GM19397 (cell line): ENCODE measurements at regions not wholly inside any gene's neighbourhood (a gene's known extent, or its start where the extent isn't known, plus 50 kb on each side); places are given as distances from the start of the nearest gene placed in this dataset.
"Not testable (repeated sequence)": the region's sequence is repeated elsewhere in the genome, so short reads cannot be mapped to it uniquely, and the experiment has no call there.

Experiments
- ATAC-seq: cut with Tn5 transposase; IDR thresholded peaks from one replicate; pipeline ENCODE4 v1.9.1; 2021; ENCODE audit warnings: mild to moderate bottlenecking, moderate library complexity; ENCODE audit not compliant: unreplicated experiment

GRCh38 chr13:58876473-58876872 is 1244.9 kb downstream of the PCDH17 start:
- ATAC-seq, result no peak

DNA sequence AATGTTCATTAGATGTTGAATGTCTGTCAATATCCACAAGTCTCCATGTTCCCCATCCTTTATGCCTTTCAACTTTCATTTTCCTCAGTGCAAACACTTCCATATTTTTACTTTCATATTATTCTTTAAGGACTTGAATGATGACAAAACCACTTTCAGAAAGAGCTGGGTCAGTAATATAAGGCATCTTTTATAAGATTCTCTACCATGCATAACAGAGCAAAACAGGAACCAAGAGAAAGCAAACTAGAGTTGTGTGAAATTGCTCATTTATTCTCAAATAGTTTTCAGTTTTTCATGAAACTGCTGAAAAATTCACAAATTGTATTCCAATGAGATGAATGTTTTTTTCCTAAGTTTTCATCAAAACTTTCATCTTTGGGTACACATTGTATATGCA is 1247.6 kb downstream of the PCDH17 start:
- ATAC-seq, result no peak

- ATAC-seq, result no peak
Measured at GRCh38 chr13:58882516-58882915, 1251.0 kb downstream of the PCDH17 start.

- no peak for ATAC-seq
Measured at GRCh38 chr13:58883405-58883804, 1251.9 kb downstream of the PCDH17 start.

GRCh38 chr13:58884353-58885209 is 1253.0 kb downstream of the PCDH17 start:
- no peak for ATAC-seq

DNA sequence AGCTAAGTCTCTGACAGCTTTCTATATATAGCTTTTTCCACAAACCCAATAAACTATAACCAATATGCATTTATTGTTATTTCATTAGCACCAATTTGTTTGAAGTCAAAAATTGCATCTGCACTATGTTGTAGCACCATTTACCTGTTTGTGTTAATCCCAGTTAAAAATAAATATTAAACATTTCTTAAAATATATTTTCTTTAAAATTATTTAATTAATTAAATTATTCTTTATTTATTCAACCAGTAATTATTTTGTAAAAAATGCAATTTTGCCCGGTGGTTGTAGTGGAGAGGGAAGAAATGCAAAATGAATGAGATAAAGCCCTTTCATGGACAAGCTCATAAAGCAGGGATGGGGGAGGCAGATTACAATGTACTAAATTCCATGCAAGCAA is 1257.9 kb downstream of the PCDH17 start:
- no peak for ATAC-seq

DNA sequence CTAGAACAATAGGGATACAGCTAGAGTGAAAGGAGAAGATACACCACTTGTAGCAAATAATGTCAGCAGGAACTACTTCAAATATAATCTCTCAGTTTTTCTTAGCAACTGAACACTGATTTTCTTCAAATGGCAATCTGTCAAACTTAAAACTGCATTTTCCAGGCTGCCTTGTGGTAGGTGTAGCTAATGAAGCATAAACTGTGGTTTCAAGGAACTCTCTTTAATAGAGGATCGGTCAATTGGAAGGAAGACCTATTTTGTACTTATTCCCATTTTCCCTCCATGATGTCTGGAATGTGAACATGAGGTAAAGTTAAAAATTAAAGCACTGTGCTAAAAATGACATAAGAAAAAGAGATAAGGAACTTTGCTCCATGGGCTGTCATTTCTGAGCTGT is 1261.9 kb downstream of the PCDH17 start:
- no peak for ATAC-seq

DNA sequence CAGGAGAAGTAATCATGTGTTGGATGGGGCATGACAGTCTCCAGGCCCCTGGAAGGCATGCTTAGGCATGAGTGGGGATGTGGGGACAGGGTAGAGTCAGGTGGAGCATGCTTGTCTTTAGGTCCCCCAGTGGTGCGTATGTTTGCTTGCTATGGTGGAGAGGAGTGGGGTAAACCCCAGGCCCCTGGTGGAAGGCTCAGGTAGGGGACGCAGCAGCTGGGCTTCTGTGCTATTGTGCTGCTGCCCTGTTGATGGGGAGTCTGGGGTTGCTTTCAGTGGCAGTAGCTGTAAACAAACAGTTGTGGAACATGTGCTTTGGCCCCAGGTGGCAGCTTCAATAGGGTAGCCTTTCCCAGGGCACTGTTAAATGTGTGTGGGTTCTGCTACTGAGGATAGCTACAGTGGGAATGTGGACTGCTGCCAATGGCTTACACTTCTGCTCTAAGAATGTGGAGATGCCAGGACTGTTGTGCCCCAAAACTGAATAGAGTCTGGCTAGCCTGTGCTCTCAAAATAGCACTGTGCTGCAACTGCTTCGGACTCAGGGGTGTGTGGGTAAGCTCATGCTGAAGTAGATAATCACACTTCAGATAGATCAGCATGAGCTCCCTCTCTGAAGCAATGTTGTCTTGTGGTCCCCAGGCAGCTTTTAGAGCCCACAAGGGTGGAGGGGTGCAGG is 1257.3 kb downstream of the DIAPH3 start:
- no peak for ATAC-seq

- ATAC-seq, result no peak
Measured at GRCh38 chr13:58907347-58907746, 1256.4 kb downstream of the DIAPH3 start.

DNA sequence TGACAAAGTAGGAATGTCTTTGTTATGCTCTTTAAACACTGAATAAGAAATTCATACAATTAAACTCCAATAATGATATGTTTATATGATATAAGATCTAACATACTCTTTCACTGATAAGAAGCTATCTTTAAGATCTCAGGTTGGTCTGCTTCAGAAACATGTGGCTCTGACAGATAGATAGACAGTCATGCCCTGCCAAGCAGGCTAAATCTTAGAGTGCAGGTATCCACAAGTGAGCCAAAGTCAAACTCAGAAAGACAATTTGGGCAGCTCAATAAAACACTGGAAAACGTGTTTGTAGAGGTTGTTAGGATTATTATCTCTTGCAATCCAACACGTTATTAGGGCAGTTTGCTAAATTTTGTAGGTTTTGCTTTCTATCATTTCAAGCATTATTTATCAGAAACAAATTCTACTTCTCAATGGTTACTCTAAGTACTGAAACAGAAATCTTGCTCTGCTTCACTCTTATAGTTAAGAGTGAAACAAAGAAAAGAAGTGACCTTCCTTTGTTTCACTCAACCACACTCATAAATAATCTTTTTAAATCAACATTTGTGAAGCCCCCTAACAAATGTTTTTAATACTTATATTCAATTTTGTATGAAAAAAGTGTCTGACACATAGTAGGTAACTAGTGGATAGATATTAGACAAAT is 1255.6 kb downstream of the DIAPH3 start:
- no peak for ATAC-seq

DNA sequence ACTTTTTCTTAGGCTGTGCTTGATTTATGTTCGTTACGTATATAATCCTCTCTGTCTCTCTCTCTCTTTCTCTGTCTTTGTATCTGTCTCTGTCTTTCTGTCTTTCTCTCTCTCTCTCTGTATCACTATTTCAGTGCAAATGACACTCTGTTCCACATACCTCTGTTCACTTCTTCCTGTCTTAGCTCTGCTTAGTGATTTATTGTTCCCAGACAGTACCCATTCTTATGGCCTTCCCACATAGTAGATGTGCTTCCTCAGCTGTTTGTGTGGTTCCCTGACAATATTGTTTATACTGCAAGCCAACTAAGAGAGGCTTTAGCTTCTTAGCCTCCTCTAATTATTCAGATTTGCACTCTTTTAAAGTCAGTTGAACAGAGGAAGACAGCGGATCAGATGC is 1244.2 kb downstream of the DIAPH3 start:
- ATAC-seq, result no peak

DNA sequence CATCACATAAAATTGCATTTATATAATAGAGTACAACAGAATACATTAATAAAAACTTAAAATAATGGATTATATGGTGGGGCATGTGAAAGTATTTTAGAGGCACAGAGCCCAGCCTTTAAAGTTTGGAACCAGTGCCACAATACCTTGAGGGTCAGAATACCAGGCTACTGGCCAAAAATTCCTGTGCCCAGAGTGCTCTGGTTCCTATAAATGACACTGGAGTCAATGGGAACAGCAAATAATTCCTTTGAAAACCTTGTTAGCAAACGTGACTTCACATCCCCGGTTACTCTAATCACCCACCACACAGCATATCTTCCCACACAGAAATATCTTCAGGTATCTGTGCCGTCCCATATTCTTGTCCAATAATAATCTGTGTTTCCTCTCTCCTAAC is 1242.6 kb downstream of the DIAPH3 start:
- no peak for ATAC-seq

- ATAC-seq, result no peak
Measured at GRCh38 chr13:58926858-58927257, 1236.9 kb downstream of the DIAPH3 start.

- no peak for ATAC-seq
Measured at GRCh38 chr13:58933475-58933874, 1230.3 kb downstream of the DIAPH3 start.

DNA sequence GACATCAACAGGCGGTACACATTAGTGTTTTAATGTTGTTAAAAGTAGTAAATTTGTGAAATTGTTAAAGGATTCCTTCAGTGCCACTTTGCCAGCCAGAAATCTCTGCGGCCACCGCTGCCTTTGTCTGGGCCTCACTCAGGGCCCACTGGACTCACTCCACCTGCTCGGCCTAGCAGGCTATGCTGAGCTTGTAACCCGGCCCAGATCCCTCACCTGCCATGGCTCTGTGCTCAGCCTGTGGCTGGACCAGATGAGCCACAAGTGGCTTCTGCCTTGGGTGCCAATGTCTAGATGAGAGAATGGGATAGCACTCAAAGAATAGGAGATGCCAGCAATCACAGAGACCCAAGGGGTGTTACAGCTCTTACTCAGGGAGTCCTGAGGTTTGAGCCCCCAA is 1228.0 kb downstream of the DIAPH3 start:
- no peak for ATAC-seq

- no peak for ATAC-seq
Measured at GRCh38 chr13:58946274-58946673, 1217.5 kb downstream of the DIAPH3 start.

DNA sequence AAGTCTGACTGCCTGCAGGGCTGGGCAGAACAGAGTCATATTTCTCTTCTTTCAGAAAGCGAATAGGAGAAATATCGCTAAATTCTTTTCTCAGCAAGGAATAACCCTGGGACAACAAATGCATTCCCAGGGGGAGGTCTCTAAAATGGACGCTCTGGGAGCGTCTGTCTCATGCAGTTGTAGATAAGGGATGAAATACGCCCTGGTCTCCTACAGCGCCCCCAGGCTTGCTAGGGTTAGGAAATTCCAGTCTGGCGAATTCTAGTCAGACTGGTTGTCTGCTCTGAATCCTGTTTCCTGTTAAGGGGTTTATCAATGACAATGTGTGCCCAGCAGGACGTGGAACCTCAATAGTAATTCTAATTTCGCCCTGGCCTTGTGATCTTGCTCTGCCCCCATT is 1214.1 kb downstream of the DIAPH3 start:
- ATAC-seq, result no peak

- ATAC-seq, result no peak
Measured at GRCh38 chr13:58950911-58951310, 1212.8 kb downstream of the DIAPH3 start.

DNA sequence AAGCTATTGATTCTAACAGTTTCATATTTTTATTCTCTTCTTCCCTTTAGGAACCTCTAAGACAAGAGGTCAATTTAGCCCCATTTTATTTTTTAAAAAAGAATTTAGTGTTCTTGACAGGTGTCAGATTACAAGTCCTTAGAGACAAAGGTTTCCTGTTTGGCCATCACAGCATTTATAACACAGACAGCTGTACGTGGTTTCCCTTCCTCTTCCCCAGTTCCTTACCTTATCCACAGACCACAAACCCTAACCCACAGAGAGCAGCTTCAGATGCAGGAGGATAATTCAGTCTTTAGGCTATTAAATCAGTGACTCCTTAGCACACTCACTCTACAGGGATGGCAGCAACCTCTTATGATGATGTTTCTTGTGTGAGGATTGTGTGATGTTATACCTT is 1210.1 kb downstream of the DIAPH3 start:
- ATAC-seq, result peak; percentile 89

DNA sequence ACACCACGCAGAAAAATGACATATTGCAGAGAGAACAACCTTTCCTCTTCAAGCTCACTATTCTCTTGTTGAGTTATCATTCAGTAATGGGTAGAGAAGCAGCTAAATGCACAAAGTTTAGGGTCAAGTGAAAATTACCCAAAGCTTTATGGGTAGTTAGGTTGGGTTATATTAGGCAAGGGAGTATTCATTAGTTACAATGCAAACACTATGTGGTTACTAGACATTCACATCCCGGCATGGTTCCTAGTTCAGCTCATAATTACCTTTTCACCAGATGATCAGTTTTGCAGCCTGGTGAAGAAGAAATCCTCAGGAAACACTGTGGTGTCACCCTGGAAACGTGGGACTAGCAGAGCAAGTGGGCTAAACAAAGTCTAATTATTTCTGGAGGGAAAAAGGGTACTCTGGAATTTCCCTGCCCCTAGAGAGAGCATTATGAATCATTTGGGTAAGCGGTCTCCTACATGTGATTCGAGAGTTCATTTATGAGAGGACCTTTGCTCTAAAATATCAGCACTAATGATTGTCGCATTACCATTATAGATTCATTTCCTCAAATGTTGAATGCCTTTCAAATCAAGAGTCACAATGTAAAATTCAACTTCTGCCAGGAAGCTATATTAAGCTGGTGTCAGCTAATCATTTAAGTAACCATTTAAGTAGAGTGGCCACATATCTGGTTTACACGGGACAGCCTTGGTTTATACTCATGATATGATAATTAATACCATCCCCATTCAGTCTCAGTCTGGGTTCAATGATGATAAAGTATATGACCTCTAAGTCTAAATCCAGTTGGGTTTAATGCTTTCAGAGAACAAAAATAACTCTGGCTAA is 1208.0 kb downstream of the DIAPH3 start:
- peak; percentile 34 for ATAC-seq

GRCh38 chr13:58958097-58958496 is 1205.6 kb downstream of the DIAPH3 start:
- not testable (repeated sequence) for ATAC-seq
